ENCODE measurements at regions not wholly inside any gene's neighbourhood (a gene's known extent, or its start where the extent isn't known, plus 50 kb on each side); places are given as distances from the start of the nearest gene placed in this dataset.

- Histone ChIP-seq H4K91ac (replicated peaks; ENCODE audit: insufficient read length, low read length) (no peak overlapping the region), H2AFZ (ENCODE audit: low read length) (no peak overlapping the region)
- no peak for DNase-seq (ENCODE audit: low read depth in 1 of 2, low spot score in 2 of 2)
Measured at GRCh38 chr4:34323549-34324320, 1920.6 kb downstream of the ARAP2 start.

More at GRCh38 chr4:34323549-34324320, 1920.6 kb downstream of the ARAP2 start:
- 96% methylated on average over 1 of the region's 1 CpG; no CpG with 5 or more reads in 1 of the 2 experiments for WGBS, 2 experiments (ENCODE audit: extremely low coverage in 1 of 2, insufficient coverage in 1 of 2, insufficient read length in 1 of 2, insufficient replicate concordance in 2 of 2, low coverage in 1 of 2, low lambda C conversion rate in 2 of 2, missing lambda C conversion rate in 1 of 2)
- Histone ChIP-seq H3K4me2 (ENCODE audit: insufficient read depth in 1 of 2, low read depth in 2 of 2, low read length in 2 of 2) (no peak overlapping the region), H3K23ac (ENCODE audit: insufficient read length) (no peak overlapping the region), H3K23me2 (ENCODE audit: low read depth, low read length) (no peaks in the 10 kb centered on the region), H4K20me1 (replicated peaks in 1 of 2; ENCODE audit: control insufficient read depth in 1 of 2, insufficient read depth in 2 of 2, low read length in 2 of 2) (no peaks in the 10 kb centered on the region), H3K56ac (replicated peaks; ENCODE audit: insufficient read length, low read depth, low read length) (no peak overlapping the region), H2BK20ac (ENCODE audit: low read length) (no peak overlapping the region), H2BK12ac (ENCODE audit: low read depth, low read length) (no peak overlapping the region), H3K9ac (replicated peaks in 1 of 4; ENCODE audit: extremely low read depth in 1 of 4, low read depth in 3 of 4, low read length in 3 of 4) (no peak overlapping the region), H3K79me1 (ENCODE audit: low read depth, low read length) (no peaks in the 10 kb centered on the region), H3K18ac (ENCODE audit: extremely low read depth, low read length) (no peak overlapping the region), H2AK5ac (ENCODE audit: low read depth, low read length) (no peak overlapping the region), H3K36me3 (ENCODE audit: control insufficient read depth in 2 of 4, insufficient read depth in 4 of 4, low read length in 3 of 4) (no peaks in the 10 kb centered on the region), H3K27me3 (replicated peaks in 1 of 4; ENCODE audit: control insufficient read depth in 3 of 4, extremely low read depth in 1 of 4, insufficient read depth in 3 of 4, low read length in 3 of 4) (no peaks in the 10 kb centered on the region), H4K8ac (ENCODE audit: extremely low read depth, insufficient read depth, low read length) (no peak overlapping the region), H3K9me3 (ENCODE audit: insufficient read depth in 2 of 2, low read depth in 1 of 2, low read length in 1 of 2) (peaks cover 0 to 5% of the 10 kb centered on the region in 2 experiments; a peak in 1 of 4 replicates), H2BK120ac (replicated peaks; ENCODE audit: low read depth, low read length) (no peak overlapping the region), H4K5ac (ENCODE audit: insufficient read length, low read depth, low read length) (no peak overlapping the region), H3K79me2 (ENCODE audit: control insufficient read depth in 1 of 2, insufficient read depth in 2 of 2, low read length in 2 of 2) (no peaks in the 10 kb centered on the region), H3K4me3 (ENCODE audit: extremely low read depth in 1 of 4, insufficient read depth in 2 of 4, low read depth in 3 of 4, low read length in 4 of 4) (no peak overlapping the region), H2BK15ac (ENCODE audit: low read length) (no peak overlapping the region), H3K27ac (ENCODE audit: low read depth, low read length) (no peak overlapping the region), H3K14ac (ENCODE audit: insufficient read length) (no peak overlapping the region), H3K4me1 (replicated peaks in 1 of 4; ENCODE audit: control insufficient read depth in 3 of 4, insufficient read depth in 4 of 4, low read length in 3 of 4) (peaks cover 0 to under 1% (median 0%) of the 10 kb centered on the region in 4 experiments; a peak in 1 of 7 replicates), H2BK5ac (ENCODE audit: low read depth, low read length) (no peak overlapping the region), H3K4ac (replicated peaks; ENCODE audit: insufficient read length, low read depth, low read length) (no peak overlapping the region)
- FAIRE-seq = no peak
- ChIA-PET POLR2A (ENCODE audit: partially characterized antibody) (no interaction called here), CTCF (ENCODE audit: partially characterized antibody) (interaction anchor here (0.6 to 1.4 kb wide), 3 partner anchors 19 to 32 kb away, joined by 3 to 4 read pairs (median 3); no protein-coding TSS in a partner anchor)
- peak; percentile 4 to 24; a peak in 3 of 4 replicates for TF ChIP-seq RAD21 (IDR thresholded peaks at IDR 0.05 in 1 of 2, conservative IDR thresholded peaks at IDR 0.05 in 1 of 2; ENCODE audit: low read depth in 2 of 2, low read length in 2 of 2)
- no peak for TF ChIP-seq YY1 (IDR thresholded peaks at IDR 0.05; ENCODE audit: low read depth, low read length)
